OCI-LY3 (cell line): ENCODE measurements at regions not wholly inside any gene's neighbourhood (a gene's known extent, or its start where the extent isn't known, plus 50 kb on each side); places are given as distances from the start of the nearest gene placed in this dataset.

Experiments used
- EZH2phosphoT487 ChIP-seq: fragments of 200-600 bp; shearing (Covaris generic); IDR thresholded peaks from 2 replicates; pipeline ENCODE4 v1.6.1; 2018; ENCODE audit warnings: antibody characterized with exemption, mixed run types, low read depth
- TF ChIP-seq, protein P1 (sequence below): fragments of 200-600, 300-600 bp; sonication (generic); IDR thresholded peaks from 2 replicates; pipeline ENCODE4 v1.5.1; 2014; ENCODE audit warnings: antibody characterized with exemption, low read length, low read depth

DNA sequence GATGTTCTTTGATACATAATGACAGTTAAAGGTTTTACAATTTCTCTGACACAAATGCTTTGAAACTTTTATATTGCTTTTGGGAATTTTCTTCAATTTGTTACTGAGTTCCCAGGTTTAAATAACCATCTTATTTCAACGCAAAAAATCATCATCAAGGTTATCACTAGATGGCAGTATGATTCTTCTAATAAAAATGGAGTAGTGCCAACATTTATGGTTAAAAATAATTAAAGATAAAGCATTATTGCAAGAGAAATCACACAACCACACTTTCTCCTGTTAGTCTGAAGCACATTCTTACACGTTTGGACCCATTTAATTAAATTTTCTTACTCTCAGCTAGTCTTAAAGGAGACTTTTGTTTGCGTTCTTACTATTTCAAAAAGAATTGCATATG, 611.3 kb upstream of the CPXCR1 start:
- TF ChIP-seq, protein P1, sequence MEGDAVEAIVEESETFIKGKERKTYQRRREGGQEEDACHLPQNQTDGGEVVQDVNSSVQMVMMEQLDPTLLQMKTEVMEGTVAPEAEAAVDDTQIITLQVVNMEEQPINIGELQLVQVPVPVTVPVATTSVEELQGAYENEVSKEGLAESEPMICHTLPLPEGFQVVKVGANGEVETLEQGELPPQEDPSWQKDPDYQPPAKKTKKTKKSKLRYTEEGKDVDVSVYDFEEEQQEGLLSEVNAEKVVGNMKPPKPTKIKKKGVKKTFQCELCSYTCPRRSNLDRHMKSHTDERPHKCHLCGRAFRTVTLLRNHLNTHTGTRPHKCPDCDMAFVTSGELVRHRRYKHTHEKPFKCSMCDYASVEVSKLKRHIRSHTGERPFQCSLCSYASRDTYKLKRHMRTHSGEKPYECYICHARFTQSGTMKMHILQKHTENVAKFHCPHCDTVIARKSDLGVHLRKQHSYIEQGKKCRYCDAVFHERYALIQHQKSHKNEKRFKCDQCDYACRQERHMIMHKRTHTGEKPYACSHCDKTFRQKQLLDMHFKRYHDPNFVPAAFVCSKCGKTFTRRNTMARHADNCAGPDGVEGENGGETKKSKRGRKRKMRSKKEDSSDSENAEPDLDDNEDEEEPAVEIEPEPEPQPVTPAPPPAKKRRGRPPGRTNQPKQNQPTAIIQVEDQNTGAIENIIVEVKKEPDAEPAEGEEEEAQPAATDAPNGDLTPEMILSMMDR = peak; percentile 52
- no peak for TF ChIP-seq EZH2phosphoT487
